HG03354 (cell line): ENCODE measurements at regions not wholly inside any gene's neighbourhood (a gene's known extent, or its start where the extent isn't known, plus 50 kb on each side); places are given as distances from the start of the nearest gene placed in this dataset.
"Not testable (repeated sequence)": the region's sequence is repeated elsewhere in the genome, so short reads cannot be mapped to it uniquely, and the experiment has no call there.

Source experiments
- ATAC-seq: cut with Tn5 transposase; IDR thresholded peaks from one replicate; pipeline ENCODE4 v1.9.1; 2021; ENCODE audit warnings: mild to moderate bottlenecking; ENCODE audit not compliant: unreplicated experiment, poor library complexity, severe bottlenecking

- ATAC-seq: no peak
Measured at GRCh38 chr7:131141443-131141967, 186.2 kb upstream of the MKLN1 start.

- ATAC-seq: no peak
Measured at GRCh38 chr7:131143869-131144268, 183.8 kb upstream of the MKLN1 start.

- no peak for ATAC-seq
Measured at GRCh38 chr7:131145026-131145425, 182.7 kb upstream of the MKLN1 start.

DNA sequence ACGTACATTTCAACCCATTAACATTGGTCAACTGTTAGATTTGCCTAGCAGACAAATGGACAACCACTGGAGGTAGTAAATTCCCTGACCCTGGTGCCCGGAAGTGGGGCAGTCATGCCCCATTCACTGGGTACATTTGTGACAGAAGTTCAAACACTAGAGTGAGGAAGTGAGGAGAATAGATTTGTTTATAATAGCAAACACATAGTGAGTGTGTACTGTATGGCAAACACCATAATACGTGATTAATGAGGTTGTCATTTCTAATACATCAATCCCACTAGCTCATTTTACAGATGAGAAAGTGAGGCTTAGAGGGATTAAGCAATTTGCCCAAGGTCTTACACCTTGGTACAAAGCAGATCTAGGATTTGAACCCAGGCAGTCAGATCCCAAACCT is 181.9 kb upstream of the MKLN1 start:
- no peak for ATAC-seq

GRCh38 chr7:131147604-131148003 is 180.1 kb upstream of the MKLN1 start:
- no peak for ATAC-seq

DNA sequence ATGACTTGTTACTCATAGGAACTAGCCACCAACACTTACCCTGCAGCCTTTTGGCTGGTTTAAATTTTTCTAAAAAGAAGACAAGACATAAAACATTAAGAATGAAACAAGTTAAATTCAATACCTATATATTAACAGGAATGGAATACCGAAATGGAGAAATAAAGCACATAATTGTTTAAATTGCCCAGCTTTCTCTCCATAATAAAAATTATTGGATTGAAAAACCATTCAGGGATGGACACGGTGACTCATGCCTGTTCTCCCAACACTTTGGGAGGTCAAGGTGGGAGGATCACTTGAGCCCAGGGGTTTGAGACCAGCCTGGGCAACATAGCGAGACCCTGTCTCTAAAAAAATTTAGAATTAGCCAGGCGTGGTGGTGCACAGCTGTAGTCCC is 179.4 kb upstream of the MKLN1 start:
- ATAC-seq: no peak

- ATAC-seq: no peak
Measured at GRCh38 chr7:131148708-131149428, 178.8 kb upstream of the MKLN1 start.

DNA sequence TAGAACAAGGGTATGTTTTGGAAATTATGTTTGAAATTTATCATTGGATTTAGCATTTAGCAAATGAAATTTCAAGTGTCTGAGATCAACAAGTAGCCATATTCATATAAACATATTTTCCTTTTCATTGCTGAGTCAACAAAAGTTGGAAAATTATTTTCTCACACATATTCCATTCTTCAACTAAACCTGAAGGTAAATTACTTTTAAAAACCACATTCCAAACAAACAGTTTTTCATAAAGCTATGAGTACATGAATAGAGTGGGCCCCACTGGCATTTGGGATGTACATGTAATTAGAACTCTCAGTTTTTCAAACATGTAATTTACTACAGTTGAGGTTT is 178.3 kb upstream of the MKLN1 start:
- no peak for ATAC-seq

- ATAC-seq: no peak
Measured at GRCh38 chr7:131149840-131150239, 177.8 kb upstream of the MKLN1 start.

GRCh38 chr7:131151034-131151433 is 176.6 kb upstream of the MKLN1 start:
- no peak for ATAC-seq

GRCh38 chr7:131152766-131153165 is 174.9 kb upstream of the MKLN1 start:
- no peak for ATAC-seq

DNA sequence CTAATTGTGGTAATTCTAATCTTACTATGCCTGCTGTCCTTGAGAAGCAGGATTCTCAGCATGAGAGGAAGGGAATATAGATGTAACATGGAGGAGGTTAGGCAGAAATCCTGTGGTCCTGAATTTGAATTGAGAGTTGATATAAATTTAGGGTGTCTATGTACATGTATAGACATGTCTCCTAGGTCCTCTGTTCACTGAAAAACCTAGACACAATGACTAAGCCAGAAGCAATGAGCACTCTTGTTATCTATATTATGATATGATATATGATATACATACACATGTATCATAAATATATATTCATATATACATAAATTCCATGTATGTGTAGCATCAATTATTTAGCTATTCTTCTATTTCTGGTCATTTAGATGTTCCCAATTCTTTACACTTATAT is 173.3 kb upstream of the MKLN1 start:
- no peak for ATAC-seq

GRCh38 chr7:131157530-131158243 is 170.0 kb upstream of the MKLN1 start:
- ATAC-seq: no peak

DNA sequence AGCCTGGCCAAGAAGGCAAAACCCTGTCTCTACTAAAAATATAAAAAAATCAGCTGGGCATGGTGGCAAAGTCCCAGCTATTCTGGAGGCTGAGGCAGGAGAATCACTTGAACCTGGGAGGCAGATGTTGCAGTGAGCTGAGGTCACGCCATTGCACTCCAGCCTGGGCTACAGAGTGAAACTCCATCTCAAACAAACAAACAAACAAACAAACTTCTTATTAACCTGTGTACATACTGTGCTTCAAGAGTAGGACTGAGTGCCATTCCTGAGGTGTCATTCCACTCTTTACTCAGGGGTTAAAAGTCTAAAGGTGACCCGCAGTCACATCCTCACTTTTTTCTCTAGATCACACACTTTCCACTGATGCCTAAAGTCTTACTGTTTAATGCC is 169.4 kb upstream of the MKLN1 start:
- ATAC-seq: not testable (repeated sequence)

DNA sequence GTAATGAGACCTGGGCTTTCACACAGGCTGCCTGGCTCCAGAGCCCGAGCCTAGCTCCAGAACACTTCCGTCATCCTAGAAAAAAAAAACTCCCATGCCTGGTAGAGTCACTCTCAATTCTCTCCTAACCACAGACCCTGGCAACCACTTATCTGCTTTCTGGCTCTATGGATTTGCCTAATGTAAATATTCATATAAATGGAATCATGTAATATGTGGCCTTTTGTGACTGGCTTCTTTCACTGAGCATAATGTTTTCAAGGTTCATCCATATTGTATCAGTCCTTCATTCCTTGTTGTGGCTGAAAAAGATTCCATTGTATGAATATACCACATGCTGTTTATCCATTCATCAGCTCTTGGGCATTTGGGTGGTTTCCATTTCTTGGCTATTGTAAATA is 167.7 kb upstream of the MKLN1 start:
- ATAC-seq: no peak

GRCh38 chr7:131161103-131161502 is 166.6 kb upstream of the MKLN1 start:
- ATAC-seq: no peak

GRCh38 chr7:131164025-131164925 is 163.4 kb upstream of the MKLN1 start:
- ATAC-seq: no peak

- ATAC-seq: no peak
Measured at GRCh38 chr7:131166066-131166465, 161.6 kb upstream of the MKLN1 start.

GRCh38 chr7:131170440-131171271 is 157.0 kb upstream of the MKLN1 start:
- no peak for ATAC-seq
